Kidney (tissue), 13 donors: ENCODE measurements at regions not wholly inside any gene's neighbourhood (a gene's known extent, or its start where the extent isn't known, plus 50 kb on each side); places are given as distances from the start of the nearest gene placed in this dataset.

Source experiments
- DNase-seq, 5 donors: peaks; one replicate each; pipeline ENCODE4 v3.0.0-alpha.2; 2013 to 2020
- FAIRE-seq: peaks from 2 replicates; lab custom pipeline; 2012; peaks lifted over from hg19 to GRCh38; lab: Jason Lieb, UNC
- H3K27ac ChIP-seq, 2 donors: one replicate each; pipeline ENCODE4 v1.7.0; 2013; ENCODE audit warnings: low read depth in 2 of 2, low read length in 2 of 2, inconsistent platforms in 1 of 2
- H3K27me3 ChIP-seq: one replicate; pipeline ENCODE4 v1.7.1; 2013; ENCODE audit warnings: low read length, inconsistent platforms; ENCODE audit not compliant: control insufficient read depth, insufficient read depth
- H3K36me3 ChIP-seq, 3 donors: one replicate each; pipeline versions ENCODE4 v1.7.0 to v1.7.1; 2013; ENCODE audit warnings: low read length in 3 of 3, control low read depth in 1 of 3, inconsistent platforms in 1 of 3; ENCODE audit not compliant: insufficient read depth in 3 of 3, control insufficient read depth in 2 of 3
- H3K4me1 ChIP-seq, 3 donors: one replicate each; pipeline versions ENCODE4 v1.7.0 to v1.7.1; 2013; ENCODE audit warnings: low read length in 3 of 3, inconsistent platforms in 1 of 3, low read depth in 1 of 3; ENCODE audit not compliant: control insufficient read depth in 2 of 3, insufficient read depth in 2 of 3
- H3K4me3 ChIP-seq, 3 donors: one replicate each; pipeline versions ENCODE4 v1.7.0 to v1.8.1; 2013; ENCODE audit warnings: low read length in 3 of 3, control low read depth in 1 of 3, inconsistent platforms in 1 of 3
- H3K9ac ChIP-seq, 3 donors: one replicate each; pipeline versions ENCODE4 v1.7.0 to v1.7.1; 2013; ENCODE audit warnings: low read length in 3 of 3, control low read depth in 1 of 3, inconsistent platforms in 1 of 3
- H3K9me3 ChIP-seq, 3 donors: one replicate each; pipeline versions ENCODE4 v1.7.0 to v1.7.1; 2013; ENCODE audit warnings: low read length in 3 of 3, control low read depth in 1 of 3, inconsistent platforms in 1 of 3; ENCODE audit not compliant: control insufficient read depth in 2 of 3, insufficient read depth in 1 of 3
- CTCF ChIP-seq: IDR thresholded peaks from 3 replicates; pipeline ENCODE4 v1.5.1; 2012; ENCODE audit warnings: mild to moderate bottlenecking, moderate library complexity, borderline replicate concordance; ENCODE audit not compliant: insufficient read depth; ENCODE audit errors: extremely low read depth
- intact Hi-C: fragments of 100-400 bp; cut with DNase I; formaldehyde crosslinking; loops from one replicate; pipeline ENCODE4 v1.11.1; 2022
- donor health status: control.
- donor health status: control.
- donor health status: control.
- donor health status: control.
- donor health status: control.
- donor health status: DM: yes; HTN: yes; CAD: no.
- donor health status: Normal renal cell carcinoma (clear cell type).

- peak in 1 of 5 donors; percentile 54 for DNase-seq
- no peak for TF ChIP-seq CTCF
- Histone ChIP-seq H3K4me1 (no peaks in the 10 kb centered on the region), H3K4me3 (no peak overlapping the region), H3K9ac (no peak overlapping the region), H3K9me3 (no peaks in the 10 kb centered on the region), H3K27ac (no peak overlapping the region), H3K36me3 (no peaks in the 10 kb centered on the region), H3K27me3 (no peaks in the 10 kb centered on the region)
- no peak for FAIRE-seq
- intact Hi-C loops = no loop called here
Measured at GRCh38 chr5:12125895-12126294, 221.6 kb upstream of the CTNND2 start.

- intact Hi-C loops = no loop called here
- H3K27me3 ChIP-seq = no peaks in the 10 kb centered on the region
- DNase-seq (no peak), FAIRE-seq (no peak)
- H3K27ac ChIP-seq = no peak overlapping the region
- H3K36me3 ChIP-seq = no peaks in the 10 kb centered on the region
- no peak for TF ChIP-seq CTCF
- H3K4me3 ChIP-seq = no peak overlapping the region
- no peak overlapping the region for H3K9ac ChIP-seq
- no peaks in the 10 kb centered on the region for H3K4me1 ChIP-seq
- H3K9me3 ChIP-seq = no peaks in the 10 kb centered on the region
Measured at GRCh38 chr5:12119657-12120056, 215.4 kb upstream of the CTNND2 start.

- no peak overlapping the region for H3K9ac ChIP-seq
- no peaks in the 10 kb centered on the region for H3K27me3 ChIP-seq
- H3K36me3 ChIP-seq = no peaks in the 10 kb centered on the region
- intact Hi-C loops = no loop called here
- no peaks in the 10 kb centered on the region for H3K4me1 ChIP-seq
- FAIRE-seq = no peak
- DNase-seq = no peak
- no peaks in the 10 kb centered on the region for H3K9me3 ChIP-seq
- no peak overlapping the region for H3K27ac ChIP-seq
- H3K4me3 ChIP-seq = no peak overlapping the region
- TF ChIP-seq CTCF = no peak
Measured at GRCh38 chr5:12114075-12114474, 209.8 kb upstream of the CTNND2 start.

GRCh38 chr5:12113062-12113461 lies 208.8 kb upstream of the CTNND2 start:
- Histone ChIP-seq H3K27me3 (no peaks in the 10 kb centered on the region), H3K9me3 (no peaks in the 10 kb centered on the region), H3K9ac (no peak overlapping the region), H3K4me3 (no peak overlapping the region), H3K36me3 (no peaks in the 10 kb centered on the region), H3K4me1 (no peaks in the 10 kb centered on the region), H3K27ac (no peak overlapping the region)
- no peak for FAIRE-seq
- TF ChIP-seq CTCF = no peak
- intact Hi-C loops = no loop called here
- no peak for DNase-seq
